ENCODE measurements at regions not wholly inside any gene's neighbourhood (a gene's known extent, or its start where the extent isn't known, plus 50 kb on each side); places are given as distances from the start of the nearest gene placed in this dataset.

GRCh38 chr5:7329712-7330111, 66.2 kb upstream of the ADCY2 start:
- TF ChIP-seq CTCF (conservative IDR thresholded peaks at IDR 0.05; ENCODE audit: low read length): no peak
- TF ChIP-seq EZH2phosphoT487 (IDR thresholded peaks at IDR 0.05; ENCODE audit: borderline replicate concordance, low read depth, low read length): no peak
